WTC11 (cell line): ENCODE measurements at regions not wholly inside any gene's neighbourhood (a gene's known extent, or its start where the extent isn't known, plus 50 kb on each side); places are given as distances from the start of the nearest gene placed in this dataset.
A peak's percentile ranks its signal among the peaks of the same experiment; 100 is the strongest.

Source experiments
- ATAC-seq: fragments of 200-7000 bp; cut with Tn5 transposase; 2 replicates; pipeline ENCODE4 v1.10.0; 2021; ENCODE audit warnings: mild to moderate bottlenecking, moderate library complexity
- CTCF ChIA-PET: fragments of 300-600 bp; sonication (Branson Sonifier 250); formaldehyde crosslinking; loops from one replicate; lab custom pipeline; 2021; ENCODE audit warnings: antibody characterized with exemption; lab: Charles Lee
- POLR2A ChIA-PET: fragments of 350-600 bp; sonication (Branson Sonifier 250); formaldehyde crosslinking; loops from one replicate; lab custom pipeline; 2021; ENCODE audit warnings: antibody characterized with exemption; lab: Charles Lee
- DNase-seq: peaks from one replicate; pipeline ENCODE4 v3.0.0; 2021; ENCODE audit warnings: low spot score
- H3K27ac Mint-ChIP-seq: 2 replicates; pipeline ENCODE4 v1.8.0; 2021; ENCODE audit warnings: mixed read lengths
- H3K27me3 Mint-ChIP-seq: 2 replicates; pipeline ENCODE4 v1.8.0; 2021; ENCODE audit warnings: low read depth, mild to moderate bottlenecking, moderate library complexity, mixed read lengths
- H3K36me3 Mint-ChIP-seq: 2 replicates; pipeline ENCODE4 v1.8.0; 2021; ENCODE audit warnings: mixed read lengths
- H3K4me1 Mint-ChIP-seq: 2 replicates; pipeline ENCODE4 v1.8.0; 2022; ENCODE audit warnings: mixed read lengths
- H3K4me3 Mint-ChIP-seq: 2 replicates; pipeline ENCODE4 v1.8.0; 2021; ENCODE audit warnings: mild to moderate bottlenecking, moderate library complexity, mixed read lengths
- H3K9me3 Mint-ChIP-seq: 2 replicates; pipeline ENCODE4 v1.8.0; 2021; ENCODE audit warnings: mixed read lengths
- AR ChIP-seq: fragments of 250-450 bp; sonication (Bioruptor Pico); IDR thresholded peaks from 2 replicates; pipeline ENCODE4 v1.9.0; 2021; ENCODE audit warnings: mild to moderate bottlenecking
- ATF6 ChIP-seq: sonication (generic); formaldehyde crosslinking; IDR thresholded peaks from 2 replicates; pipeline ENCODE4 v1.8.1; 2023; ENCODE audit warnings: mild to moderate bottlenecking, missing genetic modification reagents
- ELF4 ChIP-seq: sonication (generic); formaldehyde crosslinking; IDR thresholded peaks from 2 replicates; pipeline ENCODE4 v1.8.1; 2022; ENCODE audit warnings: low read depth, mild to moderate bottlenecking, moderate library complexity, missing genetic modification reagents
- FOXP4 ChIP-seq: sonication (generic); formaldehyde crosslinking; IDR thresholded peaks from 2 replicates; pipeline ENCODE4 v1.8.0; 2022; ENCODE audit warnings: mild to moderate bottlenecking, missing genetic modification reagents
- GTF2I ChIP-seq: fragments of 250-450 bp; sonication (Bioruptor Pico); conservative IDR thresholded peaks from 2 replicates; pipeline ENCODE4 v1.4.0; 2021; ENCODE audit warnings: mild to moderate bottlenecking
- JAZF1 ChIP-seq: fragments of 250-450 bp; sonication (Bioruptor Pico); IDR thresholded peaks from 2 replicates; pipeline ENCODE4 v1.9.0; 2021; ENCODE audit warnings: moderate library complexity, mild to moderate bottlenecking, inconsistent platforms
- NFATC4 ChIP-seq: fragments of 250-450 bp; sonication (Bioruptor Pico); IDR thresholded peaks from 2 replicates; pipeline ENCODE4 v1.9.0; 2021; ENCODE audit warnings: mild to moderate bottlenecking
- NFYB ChIP-seq: sonication (generic); formaldehyde crosslinking; conservative IDR thresholded peaks from 2 replicates; pipeline ENCODE4 v1.8.0; 2022; ENCODE audit warnings: low read depth, missing genetic modification reagents
- RELA ChIP-seq: sonication (generic); formaldehyde crosslinking; IDR thresholded peaks from 2 replicates; pipeline ENCODE4 v1.8.1; 2022; ENCODE audit warnings: missing genetic modification reagents, mild to moderate bottlenecking, borderline replicate concordance
- SMAD3 ChIP-seq: sonication (generic); formaldehyde crosslinking; IDR thresholded peaks from 2 replicates; pipeline ENCODE4 v1.8.0; 2022; ENCODE audit warnings: missing genetic modification reagents, mild to moderate bottlenecking, borderline replicate concordance
- SMAD4 ChIP-seq: sonication (generic); formaldehyde crosslinking; IDR thresholded peaks from 2 replicates; pipeline ENCODE4 v1.8.0; 2022; ENCODE audit warnings: mild to moderate bottlenecking, missing genetic modification reagents
- SP1 ChIP-seq: sonication (generic); formaldehyde crosslinking; conservative IDR thresholded peaks from 2 replicates; pipeline ENCODE4 v1.8.1; 2022; ENCODE audit warnings: missing genetic modification reagents
- TEAD4 ChIP-seq: sonication (generic); formaldehyde crosslinking; IDR thresholded peaks from 2 replicates; pipeline ENCODE4 v1.8.0; 2022; ENCODE audit warnings: mild to moderate bottlenecking, missing genetic modification reagents
- ZMAT4 ChIP-seq: fragments of 250-450 bp; sonication (Bioruptor Pico); IDR thresholded peaks from 2 replicates; pipeline ENCODE4 v1.9.0; 2021; ENCODE audit warnings: mild to moderate bottlenecking
- ZNF121 ChIP-seq: sonication (generic); formaldehyde crosslinking; IDR thresholded peaks from 2 replicates; pipeline ENCODE4 v1.8.0; 2023; ENCODE audit warnings: missing genetic modification reagents
- ZNF396 ChIP-seq: fragments of 250-450 bp; sonication (Bioruptor Pico); IDR thresholded peaks from 2 replicates; pipeline ENCODE4 v1.8.0; 2021; ENCODE audit warnings: mild to moderate bottlenecking, moderate library complexity, borderline replicate concordance
- ZNF416 ChIP-seq: fragments of 250-450 bp; sonication (Bioruptor Pico); IDR thresholded peaks from 2 replicates; pipeline ENCODE4 v1.9.0; 2021; ENCODE audit warnings: mild to moderate bottlenecking, inconsistent platforms
- ZNF423 ChIP-seq: fragments of 250-450 bp; sonication (Bioruptor Pico); IDR thresholded peaks from 2 replicates; pipeline ENCODE4 v2.1.2; 2022; ENCODE audit warnings: mild to moderate bottlenecking, moderate library complexity
- ZSCAN18 ChIP-seq: fragments of 250-450 bp; sonication (Bioruptor Pico); IDR thresholded peaks from 2 replicates; pipeline ENCODE4 v2.1.2; 2022; ENCODE audit warnings: mild to moderate bottlenecking, moderate library complexity

GRCh38 chr6:41427642-41428335, 92.4 kb downstream of the NCR2 start:
- Mint-ChIP-seq H3K27ac (no peak overlapping the region), H3K36me3 (no peaks in the 10 kb centered on the region), H3K4me3 (no peak overlapping the region; the same call in none of the 2 replicates), H3K9me3 (no peaks in the 10 kb centered on the region), H3K4me1 (peaks cover 31% of the 10 kb centered on the region), H3K27me3 (peaks cover 49% of the 10 kb centered on the region)
- TF ChIP-seq ZNF396 (no peak), RELA (no peak), JAZF1 (CRISPR knock-in tag) (no peak), SMAD3 (CRISPR knock-in tag) (no peak), ATF6 (CRISPR knock-in tag) (no peak), ZSCAN18 (CRISPR knock-in tag) (no peak), SP1 (CRISPR knock-in tag) (peak; percentile 21; the same call in 1 of the 2 replicates), NFATC4 (CRISPR knock-in tag) (no peak), ZMAT4 (CRISPR knock-in tag) (no peak), ZNF423 (CRISPR knock-in tag) (peak; percentile 85), ZNF121 (CRISPR knock-in tag) (no peak), AR (CRISPR knock-in tag) (no peak), SMAD4 (no peak), GTF2I (CRISPR knock-in tag) (no peak), ZNF416 (CRISPR knock-in tag) (no peak), NFYB (CRISPR knock-in tag) (no peak), TEAD4 (CRISPR knock-in tag) (no peak), ELF4 (no peak), FOXP4 (CRISPR knock-in tag) (peak; percentile 17; the same call in 1 of the 2 replicates)
- ChIA-PET CTCF (interaction anchor here (0.7 to 10.7 kb wide), 8 partner anchors 11 to 493 kb away, joined by 3 to 108 read pairs (median 3); partner anchors contain the start of genes BYSL and MED20), POLR2A (interaction anchor here (0.5 kb wide), 1 partner anchor 57 kb away, joined by 3 read pairs; no protein-coding TSS in a partner anchor)
- ATAC-seq = peak; percentile 48
- peak; percentile 73 for DNase-seq
